HG03457 (cell line): ENCODE measurements at regions not wholly inside any gene's neighbourhood (a gene's known extent, or its start where the extent isn't known, plus 50 kb on each side); places are given as distances from the start of the nearest gene placed in this dataset.
"Not testable (repeated sequence)": the region's sequence is repeated elsewhere in the genome, so short reads cannot be mapped to it uniquely, and the experiment has no call there.

Experiments used
- ATAC-seq: cut with Tn5 transposase; IDR thresholded peaks from one replicate; pipeline ENCODE4 v1.9.1; 2021; ENCODE audit warnings: moderate number of reproducible peaks; ENCODE audit not compliant: unreplicated experiment

DNA sequence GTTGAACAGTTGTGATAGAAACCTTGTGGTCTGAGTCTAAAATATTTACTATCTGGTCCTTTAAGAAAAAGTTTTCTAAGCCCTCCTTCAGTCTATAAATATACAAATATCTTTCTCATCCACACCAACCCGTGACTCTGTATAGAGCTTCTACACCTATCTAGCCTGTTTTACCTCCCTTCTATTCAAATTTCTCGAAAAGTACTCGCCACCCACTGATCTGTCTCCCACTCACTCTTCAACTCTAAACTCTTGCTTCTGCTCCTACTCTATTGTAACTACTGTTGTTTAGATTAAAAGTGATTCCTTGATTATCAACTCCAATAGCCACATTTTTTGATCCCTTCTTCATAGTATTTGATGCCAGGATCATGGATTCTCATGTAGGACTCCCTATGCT lies 329.4 kb upstream of the MAN1A1 start:
- no peak for ATAC-seq

DNA sequence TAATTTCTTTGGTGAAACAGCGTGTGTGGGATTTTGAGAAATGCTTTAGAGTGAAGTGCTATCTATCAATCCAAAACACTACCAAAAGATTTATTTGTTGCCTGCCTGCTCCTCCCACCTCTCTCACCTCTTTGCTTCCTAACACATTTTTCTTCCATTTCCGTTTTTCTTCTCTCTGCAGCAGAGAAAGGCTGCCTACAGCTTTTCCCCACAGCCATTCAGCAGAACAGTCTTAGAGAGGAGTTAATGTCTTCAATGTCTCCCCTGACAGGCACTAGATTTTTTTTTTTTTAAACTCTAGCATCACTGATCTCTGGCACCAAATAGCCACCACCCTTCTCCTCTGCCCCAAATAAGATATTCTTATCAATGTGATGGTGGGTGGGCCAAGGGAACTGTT lies 327.8 kb upstream of the MAN1A1 start:
- ATAC-seq, result no peak

DNA sequence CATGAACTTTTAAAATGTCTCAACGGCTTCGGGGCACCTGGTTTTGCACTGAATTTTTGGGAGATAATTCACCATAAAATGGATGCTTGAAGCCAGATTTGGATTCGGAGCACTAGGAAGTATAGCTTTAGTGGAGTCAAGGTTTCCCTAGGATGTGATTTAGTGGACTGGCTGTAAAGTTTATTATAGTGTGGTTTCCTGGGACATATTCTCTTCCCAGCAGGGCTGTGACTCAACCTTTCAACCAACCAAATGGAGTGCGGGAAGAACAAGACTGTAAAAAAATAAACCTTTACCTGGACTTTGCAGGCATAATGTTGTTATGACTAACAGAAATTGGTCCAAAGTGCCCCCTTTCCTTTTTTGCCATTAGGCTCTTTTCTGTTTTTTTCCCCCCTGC lies 327.4 kb upstream of the MAN1A1 start:
- ATAC-seq, result no peak

DNA sequence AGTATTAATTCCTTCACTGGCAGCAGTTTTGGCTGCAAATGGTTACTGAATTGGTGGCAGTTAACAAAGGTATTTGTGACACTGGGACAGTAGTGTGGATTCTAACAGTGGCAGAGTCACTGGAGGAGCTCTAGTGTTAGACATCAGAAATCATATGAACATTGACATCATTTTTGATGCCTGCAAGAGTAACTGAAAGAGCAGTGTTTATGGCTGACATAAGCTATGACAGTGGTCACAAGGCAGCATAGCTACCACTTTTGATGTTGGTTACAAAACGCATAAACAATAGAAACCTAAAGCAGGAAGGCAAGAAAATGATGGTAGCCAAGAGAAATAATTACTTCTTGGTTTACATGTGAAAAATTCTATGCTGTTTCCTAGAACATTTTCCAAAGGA lies 326.7 kb upstream of the MAN1A1 start:
- no peak for ATAC-seq

DNA sequence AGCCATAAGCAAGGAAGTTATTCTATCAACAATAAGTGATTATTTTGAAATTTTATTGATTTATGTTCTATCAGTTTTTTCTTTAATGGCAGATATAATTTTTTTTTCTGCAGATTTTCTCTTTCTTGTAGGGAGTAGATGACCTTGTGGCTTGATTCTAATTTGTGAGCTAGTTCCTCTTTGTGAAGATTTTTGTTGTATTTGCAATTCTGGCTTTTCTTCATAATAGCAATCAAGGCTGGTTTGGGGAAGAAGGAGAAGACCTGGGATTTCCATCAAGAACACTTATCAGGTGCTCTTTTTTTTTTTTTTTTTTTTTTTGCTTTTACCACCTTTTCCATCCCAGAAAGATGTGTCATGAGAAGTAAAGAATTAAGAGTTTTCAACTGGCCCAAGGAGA lies 324.2 kb upstream of the MAN1A1 start:
- no peak for ATAC-seq

DNA sequence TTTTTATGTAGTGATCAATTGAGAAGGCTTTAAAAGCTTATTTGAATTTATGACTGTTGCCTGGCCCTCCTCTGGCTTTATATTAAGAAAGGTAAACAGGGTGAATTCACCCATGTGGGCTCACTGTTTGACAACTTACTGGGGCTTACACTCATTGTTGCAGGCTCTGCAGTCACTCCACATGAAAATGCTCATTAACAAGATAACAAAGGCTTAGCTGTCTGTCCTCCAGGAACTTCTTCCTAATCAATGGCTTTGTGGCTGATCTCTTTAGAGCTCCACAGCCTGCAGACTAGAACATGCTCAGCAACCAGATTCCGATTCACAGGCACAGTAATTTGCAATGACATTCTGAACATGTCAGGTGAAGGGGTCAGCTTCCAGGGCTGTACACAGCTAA lies 323.2 kb upstream of the MAN1A1 start:
- no peak for ATAC-seq

DNA sequence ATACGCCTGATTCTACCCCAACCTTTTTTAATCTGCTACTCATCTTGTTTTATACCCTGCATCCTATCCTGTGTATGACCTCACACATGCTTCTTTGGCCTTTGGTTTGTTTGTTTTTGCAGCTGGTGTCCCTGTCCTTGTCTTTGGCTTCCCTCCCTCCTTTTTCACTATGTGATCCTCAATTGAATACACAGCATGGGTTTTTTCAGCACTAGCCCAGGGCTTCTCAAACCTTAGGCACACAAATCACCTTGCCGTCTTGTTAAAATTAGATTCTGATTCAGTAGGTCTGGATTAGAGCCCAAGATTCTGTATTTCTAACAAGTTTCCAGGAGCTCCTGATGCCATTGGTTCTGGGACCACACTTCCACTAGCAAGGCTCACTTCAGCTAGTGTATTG lies 321.5 kb upstream of the MAN1A1 start:
- no peak for ATAC-seq

DNA sequence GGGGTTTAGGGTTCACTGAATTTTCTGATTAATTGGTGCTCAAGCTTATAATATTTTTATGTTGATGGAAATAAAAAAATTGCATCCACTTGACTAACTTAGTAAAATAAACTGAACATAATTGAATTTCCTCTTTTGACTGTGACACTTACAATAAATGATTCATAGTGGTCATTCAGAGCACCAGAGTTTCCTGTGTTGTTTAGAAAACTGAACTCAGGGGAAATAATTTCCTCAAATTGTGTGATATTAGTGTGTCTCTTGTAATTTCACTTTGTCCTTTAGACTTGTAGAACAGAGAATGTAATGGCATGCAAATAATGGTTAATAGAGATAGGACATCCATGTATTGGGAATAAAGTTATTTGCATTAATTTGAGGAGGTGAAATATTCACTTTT lies 319.7 kb upstream of the MAN1A1 start:
- no peak for ATAC-seq

DNA sequence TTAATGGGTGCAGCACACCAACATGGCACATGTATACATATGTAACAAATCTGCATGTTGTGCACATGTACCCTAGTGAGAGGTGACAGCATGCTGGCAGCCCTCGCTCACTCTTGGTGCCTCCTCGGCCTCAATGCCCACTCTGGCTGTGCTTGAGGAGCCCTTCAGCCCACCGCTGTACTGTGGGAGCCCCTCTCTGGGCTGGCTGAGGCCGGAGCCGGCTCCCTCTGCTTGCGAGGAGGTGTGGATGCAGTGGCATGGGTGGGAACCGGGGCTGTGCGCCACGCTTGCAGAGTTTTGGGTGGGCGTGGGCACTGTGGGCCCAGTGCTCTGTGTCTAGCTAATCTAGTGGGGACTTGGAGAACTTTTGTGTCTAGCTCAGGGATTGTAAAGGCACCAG lies 315.9 kb upstream of the MAN1A1 start:
- not testable (repeated sequence) for ATAC-seq

DNA sequence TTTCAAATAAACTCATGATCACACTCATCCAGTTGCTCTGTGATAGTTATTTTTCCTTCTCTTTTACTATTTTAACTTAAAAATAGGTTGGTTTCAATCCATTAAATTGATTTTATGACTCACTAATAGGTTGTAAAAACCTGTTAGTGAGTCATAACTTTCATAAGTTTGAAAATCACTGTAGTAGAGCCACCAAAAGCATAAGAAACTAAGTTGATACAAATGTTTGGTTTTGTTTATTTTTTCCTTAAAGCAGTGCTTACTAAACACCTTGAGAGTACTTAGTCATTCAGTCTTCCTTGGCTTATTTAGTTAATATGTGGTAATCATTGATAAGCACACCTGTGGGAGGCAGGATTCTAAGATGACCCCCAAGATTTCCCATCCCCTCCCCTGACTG lies 312.1 kb upstream of the MAN1A1 start:
- no peak for ATAC-seq

DNA sequence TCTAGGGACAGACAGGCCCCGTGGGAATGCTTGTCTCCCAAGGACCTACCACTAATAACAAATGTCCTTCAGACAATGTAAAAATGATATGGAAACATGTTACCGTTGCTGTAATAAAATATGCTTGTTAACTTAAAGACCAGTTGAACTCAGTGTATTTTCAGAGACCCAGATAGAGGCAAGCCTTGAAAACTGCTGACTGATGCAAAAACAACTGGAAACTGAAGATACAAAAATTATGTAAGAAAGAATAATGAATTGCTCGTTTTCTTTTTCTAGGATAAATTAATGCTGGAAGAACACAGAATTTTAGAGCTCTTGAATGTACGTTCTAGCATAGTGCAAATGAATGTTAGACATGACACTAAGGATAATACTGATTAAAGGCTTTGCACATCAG lies 311.5 kb upstream of the MAN1A1 start:
- ATAC-seq, result no peak

DNA sequence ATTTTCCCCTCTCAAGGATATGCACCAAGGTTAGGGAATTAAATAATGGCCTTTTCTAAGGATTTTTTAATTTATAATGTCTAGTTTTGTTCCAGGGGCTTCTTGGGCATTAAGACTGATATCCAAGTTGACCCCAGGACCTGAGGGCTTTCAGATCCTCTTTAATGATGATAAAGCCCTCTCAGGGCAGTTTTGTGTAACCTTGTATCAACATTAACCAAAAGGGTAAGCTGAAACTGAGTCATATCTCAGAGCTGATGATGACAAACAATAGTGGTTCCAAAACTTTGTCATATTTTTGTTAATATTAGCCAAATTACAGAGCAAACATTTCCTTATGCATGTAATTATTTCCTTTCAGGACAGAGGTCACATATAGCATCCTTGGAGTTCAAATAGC lies 309.4 kb upstream of the MAN1A1 start:
- ATAC-seq, result peak; percentile 50

DNA sequence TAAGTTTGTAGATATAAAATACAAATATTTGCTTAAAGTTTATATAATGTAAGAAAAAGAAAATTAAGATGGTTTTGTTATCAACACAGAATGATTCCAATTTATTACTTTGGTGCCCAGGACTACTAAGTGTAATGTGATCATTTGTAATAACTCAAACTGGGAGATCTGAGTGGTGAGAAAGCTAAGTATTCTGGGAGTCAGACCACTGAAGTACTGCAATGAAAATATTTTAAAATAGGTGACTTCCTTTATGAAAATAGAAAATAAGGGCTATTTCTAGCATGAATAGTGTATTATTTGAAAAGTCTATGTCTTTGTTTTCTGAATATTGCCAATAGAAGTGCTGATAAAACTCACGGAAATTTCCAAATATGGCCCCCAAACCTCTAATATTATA lies 305.6 kb upstream of the MAN1A1 start:
- ATAC-seq, result no peak

DNA sequence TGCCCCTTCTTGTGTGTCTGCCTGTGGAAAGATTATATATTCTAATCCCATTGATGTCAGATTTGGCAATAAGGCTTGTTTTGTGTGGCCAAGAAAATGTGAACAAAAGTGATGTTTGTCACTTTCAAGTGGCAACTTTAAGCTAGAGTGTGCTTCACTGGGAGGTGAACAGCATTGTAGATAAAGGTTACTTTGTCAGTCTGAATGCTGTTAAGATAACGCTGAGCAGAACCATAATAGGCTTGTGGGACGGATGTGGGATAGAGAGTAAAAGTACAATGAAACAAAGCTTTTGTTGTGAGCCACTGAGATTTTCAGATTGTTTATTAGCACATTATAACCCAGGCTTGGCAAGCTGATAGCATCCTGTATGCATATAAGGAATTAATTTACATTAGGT lies 303.8 kb upstream of the MAN1A1 start:
- ATAC-seq, result no peak

DNA sequence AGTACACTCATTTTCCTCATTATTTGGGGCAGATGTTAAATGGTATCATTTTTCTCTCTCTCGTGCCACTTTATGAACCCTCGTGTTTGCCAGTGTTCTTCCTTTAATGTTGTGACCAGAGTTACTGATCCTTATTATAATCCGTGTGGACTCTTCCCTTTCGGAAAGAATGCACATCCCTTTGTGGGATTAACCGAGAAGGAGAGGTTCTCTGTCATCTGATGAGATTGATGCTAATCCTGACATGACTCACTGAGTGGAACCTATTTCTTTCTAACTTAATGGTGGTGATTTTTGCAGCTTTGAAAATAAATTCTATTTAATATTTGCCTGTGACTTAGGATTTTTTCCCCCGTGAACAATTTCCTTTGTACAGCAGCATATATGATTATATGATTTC lies 300.0 kb upstream of the MAN1A1 start:
- ATAC-seq, result no peak

DNA sequence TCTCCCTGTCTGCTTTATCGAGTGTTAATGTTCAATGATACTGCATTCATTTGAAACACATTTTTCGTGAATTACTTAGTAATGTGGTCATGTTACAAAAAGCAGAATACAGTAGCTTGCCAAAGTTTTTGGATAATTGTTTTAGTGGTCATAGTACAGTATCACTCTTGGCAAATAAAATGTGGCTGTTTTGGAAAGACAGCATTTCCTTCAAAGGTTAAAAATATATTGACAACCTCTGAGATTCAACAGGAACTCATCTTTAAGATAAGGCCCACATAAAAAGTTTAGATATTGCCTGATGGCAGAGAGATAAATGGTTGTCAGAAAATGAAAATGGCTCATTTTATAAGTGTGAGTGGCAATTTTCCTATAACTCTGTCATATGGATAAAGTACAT lies 297.7 kb upstream of the MAN1A1 start:
- ATAC-seq, result no peak

DNA sequence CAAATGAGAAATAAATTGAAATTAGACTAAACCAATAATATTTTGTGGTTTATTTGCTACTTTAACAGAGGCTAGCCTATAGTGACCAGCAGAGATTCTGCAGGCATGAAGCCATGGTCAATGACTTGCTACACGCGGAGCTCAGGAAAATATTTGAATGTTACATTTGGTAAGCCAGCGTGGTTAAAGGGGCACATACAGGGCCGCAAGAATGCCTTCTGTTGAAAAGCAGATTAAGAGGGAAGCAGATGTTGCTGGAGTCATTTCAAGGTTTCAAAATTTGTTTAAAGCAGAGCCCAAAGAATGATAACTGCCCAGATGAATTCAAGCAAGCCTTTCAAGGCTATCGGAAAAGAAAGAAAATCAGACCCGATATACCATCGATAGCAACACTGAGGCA lies 294.3 kb upstream of the MAN1A1 start:
- ATAC-seq, result no peak

DNA sequence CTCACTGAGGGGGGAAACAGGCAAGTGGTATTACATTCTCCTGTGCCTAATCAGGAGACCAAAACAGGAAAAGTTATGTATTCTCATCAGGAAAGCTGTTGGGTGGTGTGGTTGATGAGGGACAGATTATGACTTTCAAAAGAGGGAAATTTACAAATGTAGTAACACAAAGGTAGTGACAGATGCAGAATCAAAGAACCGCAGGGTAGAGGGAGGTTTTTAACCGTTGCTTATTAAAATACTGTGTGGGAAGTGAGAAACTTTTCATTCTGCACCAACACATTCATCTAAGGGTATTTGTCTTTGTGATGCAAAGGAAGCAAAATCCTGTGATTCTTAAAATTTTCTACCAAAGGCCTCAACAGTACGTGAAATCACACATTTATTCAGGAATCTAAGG lies 288.2 kb upstream of the MAN1A1 start:
- ATAC-seq, result no peak

DNA sequence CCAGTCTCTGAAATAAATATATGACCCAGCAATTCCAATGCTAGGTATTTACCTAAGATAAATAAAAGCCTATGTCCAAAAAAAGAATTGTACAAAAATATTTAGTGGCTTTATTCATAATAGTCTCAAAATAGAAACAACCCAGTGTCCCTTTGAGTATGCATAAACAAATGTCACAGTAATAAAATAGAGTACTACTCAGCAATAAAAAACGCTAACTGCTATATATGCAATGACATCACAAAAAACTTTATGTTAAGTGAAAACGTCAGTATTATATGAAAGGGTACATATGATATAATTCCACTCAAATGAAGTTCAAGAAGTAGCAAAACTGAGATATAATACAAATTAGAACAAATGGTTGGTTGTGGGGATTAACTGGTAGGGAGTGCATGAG lies 286.5 kb upstream of the MAN1A1 start:
- no peak for ATAC-seq

DNA sequence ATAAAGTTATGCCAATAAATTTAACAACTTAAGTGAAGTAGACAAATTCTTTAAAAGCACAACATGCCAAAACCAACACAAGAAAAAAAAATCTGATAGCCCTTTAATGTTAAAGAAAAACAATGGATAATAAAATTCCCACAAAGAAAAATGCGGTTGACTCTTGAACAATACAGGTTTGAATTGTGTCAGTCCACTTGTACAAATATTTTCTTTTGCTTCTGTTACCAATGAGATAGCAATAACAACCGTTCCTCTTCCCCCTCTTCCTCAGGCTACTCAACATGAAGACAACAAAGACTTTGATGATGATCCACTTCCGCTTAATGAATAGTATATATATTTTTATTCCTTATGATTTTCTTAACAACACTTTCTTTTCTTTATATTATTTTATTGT lies 283.9 kb upstream of the MAN1A1 start:
- no peak for ATAC-seq

DNA sequence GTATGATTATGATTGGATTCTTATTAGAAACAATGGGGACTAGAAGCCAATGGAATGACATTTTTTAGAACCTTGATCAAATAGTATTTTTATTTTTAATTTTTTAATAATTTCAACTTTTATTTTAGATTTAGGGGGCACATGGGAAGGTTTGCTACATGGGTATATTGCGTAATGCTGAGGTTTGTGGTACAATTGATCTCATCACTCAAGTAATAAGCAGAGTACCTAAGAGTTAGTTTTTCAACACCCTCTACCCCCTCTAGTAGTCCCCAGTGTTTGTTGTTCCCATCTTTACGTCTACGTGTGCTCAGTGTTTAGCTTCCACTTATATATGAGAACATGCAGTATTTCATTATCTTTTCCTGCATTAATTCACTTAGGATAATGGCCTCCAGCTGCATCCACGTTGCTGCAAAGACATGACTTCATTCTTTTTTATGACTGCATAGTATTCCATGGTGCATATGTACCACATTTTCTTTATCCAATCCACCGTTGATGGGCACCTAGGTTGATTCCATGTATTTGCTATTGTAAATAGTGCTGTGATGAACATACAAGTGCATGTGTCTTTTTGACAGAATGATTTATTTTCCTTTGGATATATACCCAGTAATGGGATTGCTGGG lies 281.1 kb upstream of the MAN1A1 start:
- ATAC-seq, result no peak

DNA sequence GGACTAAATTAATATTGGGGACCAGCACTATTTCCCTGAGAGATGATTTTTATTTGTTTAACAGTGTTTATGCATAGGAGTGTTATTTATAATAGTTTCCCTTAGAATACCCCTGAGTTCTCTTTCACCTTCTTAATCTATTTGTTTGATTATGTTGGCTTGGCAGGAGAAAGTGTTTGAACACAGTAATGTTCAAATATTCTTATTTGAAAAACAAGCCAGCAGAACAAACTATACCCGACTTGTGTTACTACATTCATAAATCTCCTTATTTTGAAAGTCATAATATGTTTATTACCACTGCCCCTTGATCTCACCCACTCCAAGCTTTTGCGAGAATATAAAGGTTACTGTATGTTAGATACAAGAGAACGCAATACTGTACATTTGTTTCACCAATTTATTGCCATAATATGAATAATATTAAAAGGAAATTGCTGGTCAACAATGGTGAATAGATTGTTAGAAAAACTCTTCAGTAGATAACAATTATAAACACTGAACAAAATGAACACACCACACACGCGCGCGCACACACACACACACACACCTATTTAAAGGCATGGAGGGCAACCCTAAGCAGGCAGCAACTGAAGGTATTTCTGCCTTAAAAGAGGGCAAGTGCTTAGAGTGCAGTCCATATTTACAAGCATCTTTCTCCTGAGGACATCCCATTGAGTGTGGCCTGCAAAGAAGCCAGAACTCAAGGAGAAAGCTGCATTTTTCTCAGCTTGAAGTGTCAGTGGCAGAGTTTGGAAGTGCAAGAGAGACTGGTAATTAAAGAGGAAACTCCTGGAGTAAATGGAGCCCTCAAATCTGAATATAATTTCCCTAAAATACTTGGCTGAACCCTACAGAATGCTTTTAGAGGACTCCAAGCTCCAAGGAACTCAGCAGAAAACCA lies 279.4 kb upstream of the MAN1A1 start:
- no peak for ATAC-seq
